ENCODE measurements at regions not wholly inside any gene's neighbourhood (a gene's known extent, or its start where the extent isn't known, plus 50 kb on each side); places are given as distances from the start of the nearest gene placed in this dataset.

DNA sequence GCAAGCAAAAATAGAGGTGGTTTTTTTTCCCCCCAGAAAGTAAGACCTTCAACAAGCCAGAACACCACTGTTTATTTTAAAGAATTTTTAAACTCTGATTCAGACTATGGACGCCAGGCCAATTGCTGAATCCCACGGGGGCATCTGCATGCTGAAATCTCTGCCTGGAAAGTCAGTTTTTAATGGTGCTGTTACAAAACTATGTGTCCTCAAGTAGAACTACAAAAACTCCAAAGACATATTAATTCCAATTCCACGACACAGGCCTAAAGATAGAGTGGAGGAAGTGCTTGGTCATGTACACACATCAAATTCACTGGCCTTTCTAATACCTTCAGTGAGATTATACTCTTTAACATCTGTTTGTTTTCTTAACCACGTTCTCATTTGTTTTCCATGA is 490.5 kb upstream of the NR2F2 start:
- Histone ChIP-seq H2AFZ (ENCODE audit: low read length) (no peak overlapping the region), H4K20me1 (ENCODE audit: control insufficient read depth, extremely low read depth, insufficient read depth, low read length) (no peaks in the 10 kb centered on the region), H3K4me3 (replicated peaks in 1 of 4; ENCODE audit: control extremely low read depth in 1 of 4, insufficient read depth in 1 of 4, low read depth in 3 of 4, low read length in 4 of 4) (no peak overlapping the region), H3K27ac (ENCODE audit: insufficient read depth, low read length) (peak overlapping the region; percentile 11), H3K36me3 (ENCODE audit: control insufficient read depth, insufficient read depth, low read length) (no peaks in the 10 kb centered on the region), H3K4me1 (ENCODE audit: control insufficient read depth, extremely low read depth, insufficient read depth, low read length) (peaks cover 6% of the 10 kb centered on the region), H3K27me3 (ENCODE audit: control insufficient read depth, insufficient read depth, low read length) (no peaks in the 10 kb centered on the region), H3K9me3 (ENCODE audit: control insufficient read depth, insufficient read depth, low read depth, low read length) (no peaks in the 10 kb centered on the region), H3K4me2 (ENCODE audit: extremely low read depth, insufficient read depth, low read length) (no peak overlapping the region), H3K9ac (ENCODE audit: insufficient read depth, low read length) (no peak overlapping the region), H3K79me2 (ENCODE audit: control insufficient read depth, insufficient read depth, low read length) (no peaks in the 10 kb centered on the region)
- TF ChIP-seq EZH2 (IDR thresholded peaks at IDR 0.05; ENCODE audit: low read length, missing control alignments), result no peak
- TF ChIP-seq, protein P1, sequence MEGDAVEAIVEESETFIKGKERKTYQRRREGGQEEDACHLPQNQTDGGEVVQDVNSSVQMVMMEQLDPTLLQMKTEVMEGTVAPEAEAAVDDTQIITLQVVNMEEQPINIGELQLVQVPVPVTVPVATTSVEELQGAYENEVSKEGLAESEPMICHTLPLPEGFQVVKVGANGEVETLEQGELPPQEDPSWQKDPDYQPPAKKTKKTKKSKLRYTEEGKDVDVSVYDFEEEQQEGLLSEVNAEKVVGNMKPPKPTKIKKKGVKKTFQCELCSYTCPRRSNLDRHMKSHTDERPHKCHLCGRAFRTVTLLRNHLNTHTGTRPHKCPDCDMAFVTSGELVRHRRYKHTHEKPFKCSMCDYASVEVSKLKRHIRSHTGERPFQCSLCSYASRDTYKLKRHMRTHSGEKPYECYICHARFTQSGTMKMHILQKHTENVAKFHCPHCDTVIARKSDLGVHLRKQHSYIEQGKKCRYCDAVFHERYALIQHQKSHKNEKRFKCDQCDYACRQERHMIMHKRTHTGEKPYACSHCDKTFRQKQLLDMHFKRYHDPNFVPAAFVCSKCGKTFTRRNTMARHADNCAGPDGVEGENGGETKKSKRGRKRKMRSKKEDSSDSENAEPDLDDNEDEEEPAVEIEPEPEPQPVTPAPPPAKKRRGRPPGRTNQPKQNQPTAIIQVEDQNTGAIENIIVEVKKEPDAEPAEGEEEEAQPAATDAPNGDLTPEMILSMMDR (conservative IDR thresholded peaks at IDR 0.05 in 1 of 2, IDR thresholded peaks at IDR 0.05 in 1 of 2; ENCODE audit: low read depth in 1 of 2, low read length in 2 of 2), result no peak
- peak; percentile 87 to 96 for DNase-seq (ENCODE audit: low read depth in 2 of 2)

DNA sequence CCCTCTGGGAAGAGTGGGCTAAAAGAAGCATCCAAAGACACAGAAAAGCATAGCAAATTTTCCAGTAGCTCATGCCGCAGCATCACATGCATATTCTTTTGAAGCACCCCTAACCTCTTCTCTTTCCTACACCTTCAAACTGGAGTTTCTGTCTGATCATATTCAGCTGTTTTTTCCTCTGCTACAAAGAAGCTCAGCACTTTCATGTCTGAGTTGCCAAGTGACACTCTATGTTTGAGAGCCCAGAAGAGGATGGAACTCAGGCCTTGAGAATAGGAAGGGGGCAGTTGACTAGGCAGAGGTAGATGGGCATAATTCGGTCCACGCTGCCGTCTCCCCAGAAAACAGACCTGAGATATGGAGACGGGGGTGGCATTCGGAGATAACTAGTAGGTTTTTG is 489.6 kb upstream of the NR2F2 start:
- Histone ChIP-seq H3K4me3 (replicated peaks in 1 of 4; ENCODE audit: control extremely low read depth in 1 of 4, insufficient read depth in 1 of 4, low read depth in 3 of 4, low read length in 4 of 4) (no peak overlapping the region), H3K27me3 (ENCODE audit: control insufficient read depth, insufficient read depth, low read length) (no peaks in the 10 kb centered on the region), H3K4me2 (ENCODE audit: extremely low read depth, insufficient read depth, low read length) (no peak overlapping the region), H3K9ac (ENCODE audit: insufficient read depth, low read length) (no peak overlapping the region), H3K36me3 (ENCODE audit: control insufficient read depth, insufficient read depth, low read length) (no peaks in the 10 kb centered on the region), H3K27ac (ENCODE audit: insufficient read depth, low read length) (no peak overlapping the region), H3K4me1 (ENCODE audit: control insufficient read depth, extremely low read depth, insufficient read depth, low read length) (peaks cover 6% of the 10 kb centered on the region), H2AFZ (ENCODE audit: low read length) (no peak overlapping the region), H3K9me3 (ENCODE audit: control insufficient read depth, insufficient read depth, low read depth, low read length) (no peaks in the 10 kb centered on the region), H3K79me2 (ENCODE audit: control insufficient read depth, insufficient read depth, low read length) (no peaks in the 10 kb centered on the region), H4K20me1 (ENCODE audit: control insufficient read depth, extremely low read depth, insufficient read depth, low read length) (no peaks in the 10 kb centered on the region)
- no peak for DNase-seq (ENCODE audit: low read depth in 2 of 2)
- TF ChIP-seq, protein P1 (conservative IDR thresholded peaks at IDR 0.05 in 1 of 2, IDR thresholded peaks at IDR 0.05 in 1 of 2; ENCODE audit: low read depth in 1 of 2, low read length in 2 of 2), result no peak
- no peak for TF ChIP-seq EZH2 (IDR thresholded peaks at IDR 0.05; ENCODE audit: low read length, missing control alignments)

DNA sequence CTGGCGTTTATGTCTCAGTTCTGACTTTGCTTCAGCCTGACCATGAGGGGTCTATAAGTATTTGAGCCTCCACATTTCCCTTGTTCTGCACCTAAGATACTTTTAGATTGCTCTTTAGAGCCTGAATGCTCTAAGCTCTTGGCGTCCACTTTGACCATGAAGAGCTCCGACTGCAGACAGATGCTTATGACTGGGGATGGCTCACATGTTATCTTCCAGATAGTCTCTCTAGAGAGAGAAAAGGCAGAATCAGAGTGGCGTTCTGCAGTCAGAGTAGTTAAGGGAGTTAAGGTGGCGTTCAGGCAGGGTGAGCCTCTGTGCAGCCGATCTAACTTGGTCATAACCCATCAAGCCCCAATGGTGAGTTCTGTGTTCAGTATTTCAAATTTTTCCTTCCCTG is 487.9 kb upstream of the NR2F2 start:
- peaks cover 8% of the 10 kb centered on the region for H3K4me1 ChIP-seq (ENCODE audit: control insufficient read depth, extremely low read depth, insufficient read depth, low read length)
- no peak overlapping the region for H3K27ac ChIP-seq (ENCODE audit: insufficient read depth, low read length)
- no peaks in the 10 kb centered on the region for H4K20me1 ChIP-seq (ENCODE audit: control insufficient read depth, extremely low read depth, insufficient read depth, low read length)
- no peak for DNase-seq (ENCODE audit: low read depth in 2 of 2)
- no peak for TF ChIP-seq EZH2 (IDR thresholded peaks at IDR 0.05; ENCODE audit: low read length, missing control alignments)
- TF ChIP-seq, protein P1 (conservative IDR thresholded peaks at IDR 0.05 in 1 of 2, IDR thresholded peaks at IDR 0.05 in 1 of 2; ENCODE audit: low read depth in 1 of 2, low read length in 2 of 2), result no peak
- H3K4me2 ChIP-seq (ENCODE audit: extremely low read depth, insufficient read depth, low read length), result no peak overlapping the region
- no peaks in the 10 kb centered on the region for H3K36me3 ChIP-seq (ENCODE audit: control insufficient read depth, insufficient read depth, low read length)
- H3K9me3 ChIP-seq (ENCODE audit: control insufficient read depth, insufficient read depth, low read depth, low read length), result no peaks in the 10 kb centered on the region
- H3K27me3 ChIP-seq (ENCODE audit: control insufficient read depth, insufficient read depth, low read length), result no peaks in the 10 kb centered on the region
- H2AFZ ChIP-seq (ENCODE audit: low read length), result no peak overlapping the region
- H3K79me2 ChIP-seq (ENCODE audit: control insufficient read depth, insufficient read depth, low read length), result no peaks in the 10 kb centered on the region
- H3K4me3 ChIP-seq (replicated peaks in 1 of 4; ENCODE audit: control extremely low read depth in 1 of 4, insufficient read depth in 1 of 4, low read depth in 3 of 4, low read length in 4 of 4), result no peak overlapping the region
- H3K9ac ChIP-seq (ENCODE audit: insufficient read depth, low read length), result no peak overlapping the region

Data from fibroblast of lung (primary cell).